Thymus (tissue), 11 donors: ENCODE measurements at regions not wholly inside any gene's neighbourhood (a gene's known extent, or its start where the extent isn't known, plus 50 kb on each side); places are given as distances from the start of the nearest gene placed in this dataset.

Experiments used
- DNase-seq, 9 donors: peaks; one replicate each; pipeline ENCODE4 v3.0.0-alpha.2; 2013; ENCODE audit warnings: low spot score in 9 of 9, low read depth in 6 of 9, missing footprints in 1 of 9
- H3K27ac ChIP-seq, 2 donors: one replicate each; pipeline ENCODE4 v1.5.1; 2013; ENCODE audit warnings: control low read depth in 1 of 2, low read depth in 1 of 2, low read length in 1 of 2, mild to moderate bottlenecking in 1 of 2, moderate library complexity in 1 of 2
- H3K27me3 ChIP-seq, 2 donors: one replicate each; pipeline ENCODE4 v1.5.1; 2013; ENCODE audit warnings: low read length in 1 of 2; ENCODE audit not compliant: control insufficient read depth in 2 of 2, insufficient read depth in 1 of 2
- H3K36me3 ChIP-seq, 2 donors: one replicate each; pipeline ENCODE4 v1.5.1; 2013; ENCODE audit warnings: low read length in 1 of 2, mild to moderate bottlenecking in 1 of 2, moderate library complexity in 1 of 2; ENCODE audit not compliant: control insufficient read depth in 2 of 2, insufficient read depth in 2 of 2
- H3K4me1 ChIP-seq, 2 donors: one replicate each; pipeline ENCODE4 v1.5.1; 2013; ENCODE audit warnings: low read length in 2 of 2; ENCODE audit not compliant: control insufficient read depth in 2 of 2, insufficient read depth in 2 of 2
- H3K4me3 ChIP-seq, 2 donors: one replicate each; pipeline ENCODE4 v1.5.1; 2013; ENCODE audit warnings: low read length in 2 of 2, control low read depth in 1 of 2, mild to moderate bottlenecking in 1 of 2
- H3K9me3 ChIP-seq, 2 donors: one replicate each; pipeline ENCODE4 v1.5.1; 2013; ENCODE audit warnings: low read length in 1 of 2, mild to moderate bottlenecking in 1 of 2; ENCODE audit not compliant: control insufficient read depth in 2 of 2, insufficient read depth in 1 of 2
- WGBS: extraction: QIAGEN DNeasy Blood & Tissue Kit; methylation state at CpG from one replicate; pipeline ENCODE4 v1.1.7; 2013; 5-methylcytosine and 5-hydroxymethylcytosine counted together
- donor health status: healthy.

GRCh38 chr2:222351035-222351434 is 52.2 kb upstream of the PAX3 start:
- 100% methylated on average over 1 of the region's 1 CpG for WGBS
- Histone ChIP-seq H3K36me3 (no peaks in the 10 kb centered on the region), H3K9me3 (no peaks in the 10 kb centered on the region), H3K4me1 (no peaks in the 10 kb centered on the region), H3K4me3 (no peak overlapping the region), H3K27ac (no peak overlapping the region), H3K27me3 (no peaks in the 10 kb centered on the region)
- DNase-seq, result no peak

DNA sequence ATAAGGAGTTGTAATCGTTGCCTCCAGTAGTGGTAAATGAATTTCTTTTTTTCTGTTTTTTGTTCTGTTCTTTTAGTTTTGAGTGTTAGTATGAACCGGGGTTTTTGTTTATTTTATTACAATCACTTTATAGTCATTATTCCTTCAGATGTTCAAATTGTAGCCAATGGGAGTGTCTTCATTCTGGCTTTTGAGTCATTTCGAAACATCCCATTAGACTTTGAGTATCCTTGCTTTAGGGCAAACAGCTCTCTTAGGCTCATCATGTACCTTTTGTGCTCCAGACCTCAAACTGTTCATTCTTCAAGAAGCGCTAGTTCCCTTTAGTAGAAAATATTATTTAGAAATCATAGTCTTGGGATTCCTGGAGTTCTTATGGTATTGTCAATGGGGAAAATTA is 54.2 kb upstream of the PAX3 start:
- no peak for DNase-seq
- no peaks in the 10 kb centered on the region for H3K9me3 ChIP-seq
- H3K27ac ChIP-seq, result no peak overlapping the region
- H3K27me3 ChIP-seq, result no peaks in the 10 kb centered on the region
- H3K36me3 ChIP-seq, result no peaks in the 10 kb centered on the region
- no peak overlapping the region for H3K4me3 ChIP-seq
- 97% methylated on average over 4 of the region's 4 CpGs for WGBS
- no peaks in the 10 kb centered on the region for H3K4me1 ChIP-seq

DNA sequence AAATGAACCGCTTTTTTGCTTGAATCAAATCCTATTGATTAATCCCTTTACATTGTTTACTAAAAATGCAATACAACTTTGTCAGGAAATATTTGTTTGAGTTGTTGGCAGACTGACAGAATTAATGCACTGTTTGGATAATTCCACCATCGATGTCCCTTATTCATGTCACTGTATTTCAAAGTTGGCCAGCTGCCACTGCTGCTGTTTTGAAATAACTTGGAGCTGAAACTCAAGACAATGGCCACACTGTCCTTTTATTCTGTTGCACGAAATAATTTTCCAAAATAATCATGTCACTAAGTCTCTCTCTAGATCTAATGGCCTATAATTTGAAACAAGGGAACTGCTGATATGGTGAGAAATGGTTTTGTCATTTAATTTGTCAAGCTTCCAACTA is 55.2 kb upstream of the PAX3 start:
- Histone ChIP-seq H3K27me3 (no peaks in the 10 kb centered on the region), H3K27ac (no peak overlapping the region), H3K9me3 (no peaks in the 10 kb centered on the region), H3K4me1 (no peaks in the 10 kb centered on the region), H3K36me3 (no peaks in the 10 kb centered on the region), H3K4me3 (no peak overlapping the region)
- WGBS, result 87% methylated on average over 3 of the region's 3 CpGs
- no peak for DNase-seq

DNA sequence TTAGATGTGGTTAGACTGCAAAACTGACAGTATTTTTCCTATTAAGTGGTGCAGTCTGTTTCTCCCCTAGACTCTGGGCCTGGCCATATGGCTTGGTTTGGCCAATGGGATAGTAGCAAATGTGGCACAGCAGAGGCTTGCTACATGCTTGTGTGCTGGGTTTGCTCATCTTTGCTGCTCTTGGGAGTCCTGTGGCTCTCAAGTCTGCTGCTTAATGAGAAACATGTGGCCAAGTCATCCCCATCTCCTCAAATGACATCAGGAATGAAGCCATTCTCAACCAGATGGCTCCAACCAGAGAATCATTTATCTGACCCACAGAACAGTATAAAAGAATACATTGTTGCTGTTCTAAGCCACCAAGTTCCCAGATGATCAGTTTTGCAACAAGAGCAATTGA is 57.1 kb upstream of the PAX3 start:
- no peak overlapping the region for H3K4me3 ChIP-seq
- H3K27ac ChIP-seq, result no peak overlapping the region
- H3K36me3 ChIP-seq, result no peaks in the 10 kb centered on the region
- H3K9me3 ChIP-seq, result no peaks in the 10 kb centered on the region
- H3K27me3 ChIP-seq, result no peaks in the 10 kb centered on the region
- DNase-seq, result no peak
- H3K4me1 ChIP-seq, result no peaks in the 10 kb centered on the region

- 84% methylated on average over 1 of the region's 1 CpG for WGBS
Measured at GRCh38 chr2:222357930-222358329, 59.1 kb upstream of the PAX3 start.

GRCh38 chr2:222358876-222359275 is 60.1 kb upstream of the PAX3 start:
- H3K4me3 ChIP-seq, result no peak overlapping the region
- no peak for DNase-seq
- no peaks in the 10 kb centered on the region for H3K36me3 ChIP-seq
- H3K9me3 ChIP-seq, result no peaks in the 10 kb centered on the region
- no peak overlapping the region for H3K27ac ChIP-seq
- H3K4me1 ChIP-seq, result peaks cover 0 to 3% of the 10 kb centered on the region in 2 donors
- no peaks in the 10 kb centered on the region for H3K27me3 ChIP-seq
- 0% methylated on average over 1 of the region's 1 CpG for WGBS

More at GRCh38 chr2:222357930-222358329, 59.1 kb upstream of the PAX3 start:
- Histone ChIP-seq H3K4me3 (no peak overlapping the region), H3K27ac (no peak overlapping the region), H3K27me3 (no peaks in the 10 kb centered on the region), H3K4me1 (peaks cover 0 to 2% of the 10 kb centered on the region in 2 donors), H3K9me3 (no peaks in the 10 kb centered on the region), H3K36me3 (no peaks in the 10 kb centered on the region)
- no peak for DNase-seq

DNA sequence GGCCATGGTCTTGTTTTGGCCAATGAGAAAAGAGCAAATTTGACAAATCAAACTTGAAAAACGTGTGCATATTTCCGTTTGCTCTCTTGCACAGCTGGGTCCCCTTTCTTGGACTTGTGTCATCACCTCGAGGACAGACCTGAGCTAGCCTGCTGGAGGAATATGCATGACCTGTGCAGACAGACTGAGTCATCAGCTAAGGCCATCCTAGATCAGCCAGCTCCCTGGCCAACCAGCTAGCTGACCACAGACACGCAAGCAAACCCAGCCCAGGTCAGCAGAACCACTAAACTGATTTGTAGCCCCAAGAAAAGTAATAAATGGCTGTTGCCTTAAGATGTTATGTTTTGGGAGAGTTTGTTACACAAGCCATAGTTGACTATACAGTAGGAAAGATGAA is 61.3 kb upstream of the PAX3 start:
- Histone ChIP-seq H3K27ac (no peak overlapping the region), H3K9me3 (no peaks in the 10 kb centered on the region), H3K4me3 (no peak overlapping the region), H3K36me3 (no peaks in the 10 kb centered on the region), H3K4me1 (peaks cover 0 to 3% of the 10 kb centered on the region in 2 donors), H3K27me3 (no peaks in the 10 kb centered on the region)
- 89% methylated on average over 4 of the region's 4 CpGs for WGBS
- no peak for DNase-seq

GRCh38 chr2:222360997-222361396 is 62.2 kb upstream of the PAX3 start:
- no peaks in the 10 kb centered on the region for H3K36me3 ChIP-seq
- 92% methylated on average over 1 of the region's 1 CpG for WGBS
- no peaks in the 10 kb centered on the region for H3K27me3 ChIP-seq
- peaks cover 0 to 3% of the 10 kb centered on the region in 2 donors for H3K4me1 ChIP-seq
- no peak for DNase-seq
- H3K4me3 ChIP-seq, result no peak overlapping the region
- no peak overlapping the region for H3K27ac ChIP-seq
- H3K9me3 ChIP-seq, result no peaks in the 10 kb centered on the region

- 94% methylated on average over 3 of the region's 3 CpGs for WGBS
- Histone ChIP-seq H3K27ac (peak overlapping the region in 1 of 2 donors; percentile 42), H3K9me3 (no peaks in the 10 kb centered on the region), H3K4me3 (no peak overlapping the region), H3K4me1 (peaks cover 0 to 3% of the 10 kb centered on the region in 2 donors), H3K27me3 (no peaks in the 10 kb centered on the region), H3K36me3 (no peaks in the 10 kb centered on the region)
- DNase-seq, result no peak
Measured at GRCh38 chr2:222361787-222362186, 62.6 kb upstream of the SGPP2 start.

DNA sequence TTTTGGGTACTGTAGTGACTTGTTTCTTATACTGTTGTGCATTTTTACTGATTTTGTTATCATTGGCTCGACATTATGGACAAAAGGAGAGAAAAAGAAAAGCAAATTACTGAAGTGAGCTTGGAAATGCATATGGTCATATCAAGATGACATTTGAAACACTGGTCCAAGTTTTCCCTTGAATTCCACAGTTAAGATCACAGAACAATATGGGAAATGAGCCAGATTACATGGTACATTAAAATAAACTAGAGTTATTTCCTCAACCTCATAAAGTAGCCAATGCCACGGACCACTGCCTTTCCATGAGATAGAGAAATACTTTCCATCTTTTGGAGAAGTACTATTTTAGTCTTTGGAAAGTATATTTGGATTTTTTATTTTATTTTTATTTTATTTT is 62.0 kb upstream of the SGPP2 start:
- H3K27me3 ChIP-seq, result no peaks in the 10 kb centered on the region
- DNase-seq, result peak in 2 of 9 donors; percentile 2 to 7
- no peaks in the 10 kb centered on the region for H3K9me3 ChIP-seq
- H3K27ac ChIP-seq, result peak overlapping the region in 1 of 2 donors; percentile 49
- WGBS, result 85% methylated on average over 2 of the region's 2 CpGs
- H3K4me1 ChIP-seq, result peaks cover 0 to 3% of the 10 kb centered on the region in 2 donors
- H3K4me3 ChIP-seq, result no peak overlapping the region
- no peaks in the 10 kb centered on the region for H3K36me3 ChIP-seq
